ENCODE measurements at regions not wholly inside any gene's neighbourhood (a gene's known extent, or its start where the extent isn't known, plus 50 kb on each side); places are given as distances from the start of the nearest gene placed in this dataset.
"Not testable (repeated sequence)": the region's sequence is repeated elsewhere in the genome, so short reads cannot be mapped to it uniquely, and the experiment has no call there.

GRCh38 chr12:65742018-65743010, 82.0 kb upstream of the HMGA2 start:
- DNase-seq (ENCODE audit: low spot score): no peak
- intact Hi-C loops (cut with DNase I): no loop called here

GRCh38 chr12:65744236-65744840, 79.9 kb upstream of the HMGA2 start:
- DNase-seq (ENCODE audit: low spot score); intact Hi-C loops (cut with DNase I): not testable (repeated sequence)

- intact Hi-C loops (cut with DNase I): no loop called here
- DNase-seq (ENCODE audit: low spot score): no peak
Observed at GRCh38 chr12:65747338-65747737, 76.9 kb upstream of the HMGA2 start.

GRCh38 chr12:65748332-65748731, 76.0 kb upstream of the HMGA2 start:
- intact Hi-C loops (cut with DNase I): no loop called here
- no peak for DNase-seq (ENCODE audit: low spot score)

- no peak for DNase-seq (ENCODE audit: low spot score)
- intact Hi-C loops (cut with DNase I): no loop called here
Observed at GRCh38 chr12:65754290-65754689, 70.0 kb upstream of the HMGA2 start.

GRCh38 chr12:65754744-65755595, 69.3 kb upstream of the HMGA2 start:
- intact Hi-C loops (cut with DNase I): no loop called here
- DNase-seq (ENCODE audit: low spot score): no peak

- no peak for DNase-seq (ENCODE audit: low spot score)
- intact Hi-C loops (cut with DNase I): no loop called here
Observed at GRCh38 chr12:65755596-65755978, 68.7 kb upstream of the HMGA2 start.

GRCh38 chr12:65756267-65756666, 68.0 kb upstream of the HMGA2 start:
- DNase-seq (ENCODE audit: low spot score): no peak
- intact Hi-C loops (cut with DNase I): no loop called here

- intact Hi-C loops (cut with DNase I): no loop called here
- DNase-seq (ENCODE audit: low spot score): no peak
Observed at GRCh38 chr12:65756956-65757511, 67.2 kb upstream of the HMGA2 start.

GRCh38 chr12:65758401-65758800, 65.9 kb upstream of the HMGA2 start:
- no peak for DNase-seq (ENCODE audit: low spot score)

GRCh38 chr12:65759735-65760134, 64.5 kb upstream of the HMGA2 start:
- no peak for DNase-seq (ENCODE audit: low spot score)
- intact Hi-C loops (cut with DNase I): no loop called here

More at GRCh38 chr12:65758401-65758800, 65.9 kb upstream of the HMGA2 start:
- intact Hi-C loops (cut with DNase I): no loop called here

GRCh38 chr12:65761301-65761700, 63.0 kb upstream of the HMGA2 start:
- intact Hi-C loops (cut with DNase I): no loop called here
- no peak for DNase-seq (ENCODE audit: low spot score)

GRCh38 chr12:65764325-65764724, 60.0 kb upstream of the HMGA2 start:
- intact Hi-C loops (cut with DNase I): no loop called here
- no peak for DNase-seq (ENCODE audit: low spot score)

GRCh38 chr12:65765436-65765813, 58.9 kb upstream of the HMGA2 start:
- intact Hi-C loops (cut with DNase I): no loop called here
- no peak for DNase-seq (ENCODE audit: low spot score)

- intact Hi-C loops (cut with DNase I): no loop called here
- DNase-seq (ENCODE audit: low spot score): no peak
Observed at GRCh38 chr12:65769880-65770279, 54.4 kb upstream of the HMGA2 start.

Measured in posterior vena cava (tissue), 2 donors.